H9 (cell line): ENCODE measurements at regions not wholly inside any gene's neighbourhood (a gene's known extent, or its start where the extent isn't known, plus 50 kb on each side); places are given as distances from the start of the nearest gene placed in this dataset.

ENCODE experiments used
- DNase-seq: peaks from one replicate; pipeline ENCODE4 v3.0.0-alpha.2; 2017
- H2AFZ ChIP-seq: one replicate; pipeline ENCODE4 v1.6.1; 2013; ENCODE audit warnings: mild to moderate bottlenecking, low read length, control low read depth, moderate library complexity
- H2AK5ac ChIP-seq: 2 replicates; pipeline ENCODE4 v1.6.1; 2013; ENCODE audit warnings: low read length, control low read depth, mixed read lengths; ENCODE audit not compliant: insufficient read length
- H2BK120ac ChIP-seq: one replicate; pipeline ENCODE4 v1.6.1; 2013; ENCODE audit warnings: low read depth, mild to moderate bottlenecking, low read length, control low read depth, inconsistent platforms; ENCODE audit not compliant: poor library complexity, severe bottlenecking
- H2BK12ac ChIP-seq: 2 replicates; pipeline ENCODE4 v1.6.1; 2013; ENCODE audit warnings: low read length, control low read depth, mixed read lengths, low read depth; ENCODE audit not compliant: insufficient read length
- H2BK15ac ChIP-seq: 2 replicates; pipeline ENCODE4 v1.6.1; 2013; ENCODE audit warnings: low read depth, low read length, control low read depth
- H2BK20ac ChIP-seq: one replicate; pipeline ENCODE4 v1.6.1; 2013; ENCODE audit warnings: low read depth, mild to moderate bottlenecking, low read length, control low read depth, inconsistent platforms; ENCODE audit not compliant: poor library complexity, severe bottlenecking
- H2BK5ac ChIP-seq: 2 replicates; pipeline ENCODE4 v1.6.1; 2013; ENCODE audit warnings: low read length, control low read depth, mixed read lengths; ENCODE audit not compliant: insufficient read length
- H3K14ac ChIP-seq: 2 replicates; pipeline ENCODE4 v1.6.1; 2013; ENCODE audit warnings: low read length, control low read depth; ENCODE audit not compliant: insufficient read depth
- H3K18ac ChIP-seq: 2 replicates; pipeline ENCODE4 v1.6.1; 2013; ENCODE audit warnings: low read depth, mild to moderate bottlenecking, mixed read lengths, low read length, control low read depth; ENCODE audit not compliant: insufficient read length
- H3K23ac ChIP-seq: 2 replicates; pipeline ENCODE4 v1.6.1; 2013; ENCODE audit warnings: low read length, control low read depth, mixed read lengths, low read depth; ENCODE audit not compliant: insufficient read length
- H3K23me2 ChIP-seq: 2 replicates; pipeline ENCODE4 v1.6.1; 2013; ENCODE audit warnings: low read depth, mild to moderate bottlenecking, mixed read lengths, low read length, control low read depth; ENCODE audit not compliant: insufficient read length, poor library complexity, severe bottlenecking
- H3K27ac ChIP-seq: 2 replicates; pipeline ENCODE4 v1.5.1; 2013; ENCODE audit warnings: low read length, control low read depth, mixed read lengths, low read depth; ENCODE audit not compliant: insufficient read length
- H3K27me3 ChIP-seq: 2 replicates; pipeline ENCODE4 v1.6.1; 2013; ENCODE audit warnings: low read length, control low read depth, inconsistent platforms; ENCODE audit not compliant: insufficient read depth
- H3K4ac ChIP-seq: 2 replicates; pipeline ENCODE4 v1.6.1; 2013; ENCODE audit warnings: low read depth, mild to moderate bottlenecking, control low read depth, inconsistent platforms, low read length, moderate library complexity
- H3K4me1 ChIP-seq: 2 replicates; pipeline ENCODE4 v1.6.1; 2013; ENCODE audit warnings: low read length, control low read depth, inconsistent platforms; ENCODE audit not compliant: insufficient read depth
- H3K4me2 ChIP-seq: 2 replicates; pipeline ENCODE4 v1.6.1; 2013; ENCODE audit warnings: low read length, control low read depth, mixed read lengths; ENCODE audit not compliant: insufficient read length, insufficient read depth
- H3K56ac ChIP-seq: 2 replicates; pipeline ENCODE4 v1.6.1; 2013; ENCODE audit warnings: low read depth, mild to moderate bottlenecking, mixed read lengths, low read length, control low read depth; ENCODE audit not compliant: insufficient read length
- H3K79me1 ChIP-seq: 2 replicates; pipeline ENCODE4 v1.6.1; 2013; ENCODE audit warnings: low read depth, mild to moderate bottlenecking, moderate library complexity, low read length, control low read depth, inconsistent platforms; ENCODE audit not compliant: insufficient read depth, poor library complexity, severe bottlenecking
- H3K79me2 ChIP-seq: 2 replicates; pipeline ENCODE4 v1.6.1; 2013; ENCODE audit warnings: low read length, control low read depth, inconsistent platforms; ENCODE audit not compliant: insufficient read depth
- H3K9ac ChIP-seq: 2 replicates; pipeline ENCODE4 v1.6.1; 2013; ENCODE audit warnings: low read length, control low read depth, mixed read lengths; ENCODE audit not compliant: insufficient read length; ENCODE audit errors: extremely low read depth
- H3K9me3 ChIP-seq: one replicate; pipeline ENCODE4 v1.6.1; 2013; ENCODE audit warnings: low read depth, low read length, inconsistent platforms; ENCODE audit not compliant: control insufficient read depth
- H3T11ph ChIP-seq: one replicate; pipeline ENCODE4 v1.6.1; 2013; ENCODE audit warnings: mild to moderate bottlenecking, low read length, control low read depth, inconsistent platforms
- H4K20me1 ChIP-seq: one replicate; pipeline ENCODE4 v1.6.1; 2013; ENCODE audit not compliant: control insufficient read depth, insufficient read length, insufficient read depth
- H4K5ac ChIP-seq: 2 replicates; pipeline ENCODE4 v1.6.1; 2013; ENCODE audit warnings: low read depth, mild to moderate bottlenecking, mixed read lengths, low read length, control low read depth; ENCODE audit not compliant: insufficient read length
- H4K8ac ChIP-seq: replicated peaks from 2 replicates; pipeline ENCODE4 v1.6.1; 2013; ENCODE audit warnings: low read length, control low read depth, mixed read lengths, low read depth; ENCODE audit not compliant: insufficient read length
- H4K91ac ChIP-seq: 2 replicates; pipeline ENCODE4 v1.6.1; 2013; ENCODE audit warnings: low read depth, mild to moderate bottlenecking, moderate library complexity, mixed read lengths, low read length, control low read depth; ENCODE audit not compliant: insufficient read length
- H3K27ac Mint-ChIP-seq, 3 experiments: 2 replicates in 2 of 3; 3 replicates in 1 of 3; pipeline ENCODE4 v1.8.0; 2020 to 2021; ENCODE audit warnings: mixed read lengths in 3 of 3, mild to moderate bottlenecking in 1 of 3, moderate library complexity in 1 of 3
- H3K27me3 Mint-ChIP-seq: 2 replicates; pipeline ENCODE4 v1.8.0; 2021; ENCODE audit warnings: low read depth, mild to moderate bottlenecking, moderate library complexity, mixed read lengths
- H3K36me3 Mint-ChIP-seq, 3 experiments: 2 replicates in 2 of 3; 3 replicates in 1 of 3; pipeline ENCODE4 v1.8.0; 2020 to 2021; ENCODE audit warnings: low read depth in 3 of 3, mixed read lengths in 3 of 3; ENCODE audit not compliant: insufficient read depth in 1 of 3
- H3K4me1 Mint-ChIP-seq, 2 experiments: 2 replicates each; pipeline ENCODE4 v1.8.0; 2020; ENCODE audit warnings: mixed read lengths in 2 of 2
- H3K4me3 Mint-ChIP-seq, 2 experiments: 2 replicates in 1 of 2; 3 replicates in 1 of 2; pipeline ENCODE4 v1.8.0; 2020 to 2021; ENCODE audit warnings: mild to moderate bottlenecking in 2 of 2, mixed read lengths in 2 of 2, moderate library complexity in 1 of 2
- H3K9me3 Mint-ChIP-seq, 2 experiments: 2 replicates in 1 of 2; 3 replicates in 1 of 2; pipeline ENCODE4 v1.8.0; 2020; ENCODE audit warnings: mild to moderate bottlenecking in 2 of 2, mixed read lengths in 2 of 2, moderate library complexity in 1 of 2
- WGBS: extraction: QIAGEN DNeasy Blood & Tissue Kit; methylation state at CpG from one replicate; pipeline ENCODE4 v1.1.7; 2013; ENCODE audit warnings: missing lambda C conversion rate, low lambda C conversion rate, mixed read lengths; ENCODE audit not compliant: insufficient read length; ENCODE audit errors: extremely low coverage; 5-methylcytosine and 5-hydroxymethylcytosine counted together
- TF ChIP-seq, protein P1 (sequence below): fragments of 200-600 bp; sonication (generic); conservative IDR thresholded peaks from 3 replicates; pipeline ENCODE4 v1.8.0; 2021; ENCODE audit warnings: antibody characterized with exemption, mild to moderate bottlenecking

DNA sequence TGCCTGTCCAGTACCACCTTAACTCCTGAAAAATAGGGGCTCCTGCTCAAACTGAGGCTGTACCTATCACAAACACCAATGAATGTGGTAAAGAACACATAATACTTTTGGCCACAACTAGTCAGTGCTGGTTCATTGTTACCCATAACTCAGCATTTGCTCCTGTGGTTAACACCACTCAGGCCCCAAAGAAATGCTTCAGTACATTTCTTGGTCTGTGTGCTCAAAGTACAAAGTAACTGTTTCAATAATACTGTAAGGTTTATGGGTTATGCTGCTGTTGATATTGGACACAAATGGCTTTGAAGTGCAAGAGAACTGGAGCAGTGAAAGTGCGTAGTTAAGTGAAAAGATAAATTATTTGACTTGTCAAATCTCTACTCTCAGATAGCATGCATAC is 95.0 kb upstream of the TACR1 start:
- no peak overlapping the region for H3K4me3 Mint-ChIP-seq
- H4K91ac ChIP-seq, result no peak overlapping the region
- H3K27me3 Mint-ChIP-seq, result no peaks in the 10 kb centered on the region
- H2AK5ac ChIP-seq, result no peak overlapping the region
- H4K5ac ChIP-seq, result no peak overlapping the region
- H3K27me3 ChIP-seq, result no peaks in the 10 kb centered on the region
- H3K4ac ChIP-seq, result no peak overlapping the region
- H3K79me1 ChIP-seq, result no peaks in the 10 kb centered on the region
- no peaks in the 10 kb centered on the region for H3K9me3 ChIP-seq
- H3K23me2 ChIP-seq, result no peaks in the 10 kb centered on the region
- H3T11ph ChIP-seq, result no peak overlapping the region
- no peak overlapping the region for H3K9ac ChIP-seq
- H3K4me2 ChIP-seq, result no peak overlapping the region
- H3K18ac ChIP-seq, result no peak overlapping the region
- no peak overlapping the region for H2BK120ac ChIP-seq
- no peak overlapping the region for H2BK12ac ChIP-seq
- no peaks in the 10 kb centered on the region for H3K9me3 Mint-ChIP-seq
- H2BK20ac ChIP-seq, result no peak overlapping the region
- no peak overlapping the region for H3K14ac ChIP-seq
- WGBS, result no CpG with 5 or more reads among the region's 1 CpG
- H3K27ac Mint-ChIP-seq, result no peak overlapping the region
- H3K79me2 ChIP-seq, result no peaks in the 10 kb centered on the region
- H3K23ac ChIP-seq, result no peak overlapping the region
- H2BK5ac ChIP-seq, result no peak overlapping the region
- H3K27ac ChIP-seq, result no peak overlapping the region
- H3K4me1 ChIP-seq, result no peaks in the 10 kb centered on the region
- H3K4me1 Mint-ChIP-seq, result peaks cover 2 to 8% of the 10 kb centered on the region in 2 experiments
- TF ChIP-seq, protein P1, sequence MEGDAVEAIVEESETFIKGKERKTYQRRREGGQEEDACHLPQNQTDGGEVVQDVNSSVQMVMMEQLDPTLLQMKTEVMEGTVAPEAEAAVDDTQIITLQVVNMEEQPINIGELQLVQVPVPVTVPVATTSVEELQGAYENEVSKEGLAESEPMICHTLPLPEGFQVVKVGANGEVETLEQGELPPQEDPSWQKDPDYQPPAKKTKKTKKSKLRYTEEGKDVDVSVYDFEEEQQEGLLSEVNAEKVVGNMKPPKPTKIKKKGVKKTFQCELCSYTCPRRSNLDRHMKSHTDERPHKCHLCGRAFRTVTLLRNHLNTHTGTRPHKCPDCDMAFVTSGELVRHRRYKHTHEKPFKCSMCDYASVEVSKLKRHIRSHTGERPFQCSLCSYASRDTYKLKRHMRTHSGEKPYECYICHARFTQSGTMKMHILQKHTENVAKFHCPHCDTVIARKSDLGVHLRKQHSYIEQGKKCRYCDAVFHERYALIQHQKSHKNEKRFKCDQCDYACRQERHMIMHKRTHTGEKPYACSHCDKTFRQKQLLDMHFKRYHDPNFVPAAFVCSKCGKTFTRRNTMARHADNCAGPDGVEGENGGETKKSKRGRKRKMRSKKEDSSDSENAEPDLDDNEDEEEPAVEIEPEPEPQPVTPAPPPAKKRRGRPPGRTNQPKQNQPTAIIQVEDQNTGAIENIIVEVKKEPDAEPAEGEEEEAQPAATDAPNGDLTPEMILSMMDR, result no peak
- no peak overlapping the region for H2AFZ ChIP-seq
- DNase-seq, result no peak
- H3K56ac ChIP-seq, result no peak overlapping the region
- H4K8ac ChIP-seq, result no peak overlapping the region
- H3K36me3 Mint-ChIP-seq, result no peaks in the 10 kb centered on the region
- H4K20me1 ChIP-seq, result no peaks in the 10 kb centered on the region
- H2BK15ac ChIP-seq, result no peak overlapping the region
